H1 (cell line): ENCODE measurements at regions not wholly inside any gene's neighbourhood (a gene's known extent, or its start where the extent isn't known, plus 50 kb on each side); places are given as distances from the start of the nearest gene placed in this dataset.

Source experiments
- CTCF ChIA-PET: fragments of 300-600 bp; sonication (Branson Sonifier 250); formaldehyde crosslinking; loops from one replicate; lab custom pipeline; 2021; ENCODE audit not compliant: partially characterized antibody; lab: Charles Lee
- POLR2A ChIA-PET: fragments of 300-600 bp; sonication (Branson Sonifier 250); formaldehyde crosslinking; loops from one replicate; lab custom pipeline; 2021; ENCODE audit warnings: inconsistent platforms; ENCODE audit not compliant: partially characterized antibody; lab: Charles Lee
- DNase-seq, 2 experiments: peaks; one replicate each; pipeline versions ENCODE4 v3.0.0 to v3.0.0-alpha.2; 2010 to 2022; ENCODE audit warnings: low spot score in 2 of 2, low read depth in 1 of 2, mixed read lengths in 1 of 2
- FAIRE-seq: peaks from 2 replicates; lab custom pipeline; 2011; peaks lifted over from hg19 to GRCh38; lab: Jason Lieb, UNC
- H2AFZ ChIP-seq: 2 replicates; pipeline ENCODE4 v1.8.1; 2012; ENCODE audit warnings: low read length, inconsistent platforms
- H2AK5ac ChIP-seq: 2 replicates; pipeline ENCODE4 v1.6.1; 2013; ENCODE audit warnings: low read depth, low read length
- H2BK120ac ChIP-seq: replicated peaks from 2 replicates; pipeline ENCODE3; 2013; ENCODE audit warnings: low read depth, low read length, inconsistent platforms
- H2BK12ac ChIP-seq: 2 replicates; pipeline ENCODE4 v1.6.1; 2013; ENCODE audit warnings: low read depth, low read length
- H2BK15ac ChIP-seq: 2 replicates; pipeline ENCODE4 v1.6.1; 2013; ENCODE audit warnings: low read length
- H2BK20ac ChIP-seq: 2 replicates; pipeline ENCODE4 v1.6.1; 2013; ENCODE audit warnings: low read length
- H2BK5ac ChIP-seq: 2 replicates; pipeline ENCODE4 v1.6.1; 2013; ENCODE audit warnings: low read depth, low read length
- H3K14ac ChIP-seq: 2 replicates; pipeline ENCODE4 v1.6.1; 2013; ENCODE audit warnings: inconsistent platforms; ENCODE audit not compliant: insufficient read length
- H3K18ac ChIP-seq: 2 replicates; pipeline ENCODE4 v1.6.1; 2013; ENCODE audit warnings: low read length; ENCODE audit errors: extremely low read depth
- H3K23ac ChIP-seq: 2 replicates; pipeline ENCODE4 v1.6.1; 2013; ENCODE audit warnings: inconsistent platforms; ENCODE audit not compliant: insufficient read length
- H3K23me2 ChIP-seq: 2 replicates; pipeline ENCODE4 v1.6.1; 2013; ENCODE audit warnings: low read depth, low read length
- H3K27ac ChIP-seq: 2 replicates; pipeline ENCODE4 v1.6.1; 2011; ENCODE audit warnings: low read depth, low read length, inconsistent platforms
- H3K27me3 ChIP-seq, 4 experiments: replicated peaks in 1 of 4; 1 replicate in 1 of 4; 2 replicates in 3 of 4; pipeline versions ENCODE4 v1.6.1 to v1.8.1; 2011 to 2013; ENCODE audit warnings: low read length in 3 of 4, mild to moderate bottlenecking in 3 of 4, inconsistent platforms in 2 of 4, mixed read lengths in 2 of 4, moderate library complexity in 1 of 4; ENCODE audit not compliant: control insufficient read depth in 3 of 4, insufficient read depth in 3 of 4; ENCODE audit errors: extremely low read depth in 1 of 4
- H3K36me3 ChIP-seq, 4 experiments: 2 replicates each; pipeline versions ENCODE4 v1.6.1 to v1.8.1; 2011 to 2013; ENCODE audit warnings: mild to moderate bottlenecking in 4 of 4, low read length in 3 of 4, moderate library complexity in 2 of 4, control low read depth in 1 of 4, inconsistent platforms in 1 of 4; ENCODE audit not compliant: insufficient read depth in 4 of 4, control insufficient read depth in 2 of 4
- H3K4ac ChIP-seq: replicated peaks from 2 replicates; pipeline ENCODE3; 2013; ENCODE audit warnings: low read length, low read depth, mixed read lengths, inconsistent platforms; ENCODE audit not compliant: insufficient read length
- H3K4me1 ChIP-seq, 4 experiments: replicated peaks in 1 of 4; 1 replicate in 1 of 4; 2 replicates in 3 of 4; pipeline versions ENCODE4 v1.6.1 to v1.8.1; 2011 to 2013; ENCODE audit warnings: low read length in 3 of 4, inconsistent platforms in 2 of 4, mixed read lengths in 1 of 4; ENCODE audit not compliant: insufficient read depth in 4 of 4, control insufficient read depth in 3 of 4
- H3K4me2 ChIP-seq, 2 experiments: 2 replicates each; pipeline versions ENCODE4 v1.6.1 to v1.8.1; 2011 to 2013; ENCODE audit warnings: low read depth in 2 of 2, low read length in 2 of 2, control low read depth in 1 of 2, inconsistent platforms in 1 of 2, mild to moderate bottlenecking in 1 of 2; ENCODE audit not compliant: insufficient read depth in 1 of 2
- H3K4me3 ChIP-seq, 4 experiments: fragments of 200-600, 300-600 bp in 1 of 4; sonication (generic), shearing (Covaris generic), sonication (Bioruptor Twin) in 1 of 4; 2 replicates each; pipeline versions ENCODE4 v1.5.1 to v1.8.1; 2011 to 2016; ENCODE audit warnings: low read length in 4 of 4, low read depth in 3 of 4, control low read depth in 2 of 4, inconsistent platforms in 2 of 4, mild to moderate bottlenecking in 2 of 4, mixed read lengths in 1 of 4, moderate library complexity in 1 of 4; ENCODE audit not compliant: insufficient read depth in 2 of 4; ENCODE audit errors: extremely low read depth in 1 of 4
- H3K56ac ChIP-seq: replicated peaks from 2 replicates; pipeline ENCODE3; 2013; ENCODE audit warnings: low read depth, mild to moderate bottlenecking, mixed read lengths, low read length, inconsistent platforms; ENCODE audit not compliant: insufficient read length
- H3K79me1 ChIP-seq: 2 replicates; pipeline ENCODE4 v1.6.1; 2013; ENCODE audit warnings: low read depth, low read length, control low read depth
- H3K79me2 ChIP-seq, 2 experiments: 2 replicates each; pipeline versions ENCODE4 v1.6.1 to v1.8.1; 2012 to 2013; ENCODE audit warnings: low read length in 2 of 2, mild to moderate bottlenecking in 2 of 2, inconsistent platforms in 1 of 2; ENCODE audit not compliant: insufficient read depth in 2 of 2, control insufficient read depth in 1 of 2
- H3K9ac ChIP-seq, 4 experiments: replicated peaks in 1 of 4; 1 replicate in 1 of 4; 2 replicates in 3 of 4; pipeline versions ENCODE4 v1.6.1 to v1.8.1; 2011 to 2013; ENCODE audit warnings: low read depth in 3 of 4, low read length in 3 of 4, control low read depth in 2 of 4, mild to moderate bottlenecking in 2 of 4, moderate library complexity in 2 of 4, inconsistent platforms in 1 of 4; ENCODE audit errors: extremely low read depth in 1 of 4
- H3K9me3 ChIP-seq, 2 experiments: 2 replicates each; pipeline versions ENCODE4 v1.6.1 to v1.8.1; 2012 to 2013; ENCODE audit warnings: mild to moderate bottlenecking in 2 of 2, moderate library complexity in 2 of 2, control low read depth in 1 of 2, inconsistent platforms in 1 of 2, low read depth in 1 of 2, low read length in 1 of 2, mixed read lengths in 1 of 2; ENCODE audit not compliant: insufficient read depth in 2 of 2
- H4K20me1 ChIP-seq, 2 experiments: replicated peaks in 1 of 2; 2 replicates each; pipeline versions ENCODE3 to v1.8.1; 2011 to 2013; ENCODE audit warnings: inconsistent platforms in 2 of 2, low read length in 2 of 2, mild to moderate bottlenecking in 1 of 2; ENCODE audit not compliant: insufficient read depth in 2 of 2, control insufficient read depth in 1 of 2
- H4K5ac ChIP-seq: 2 replicates; pipeline ENCODE4 v1.6.1; 2013; ENCODE audit warnings: low read length, low read depth, mixed read lengths, inconsistent platforms; ENCODE audit not compliant: insufficient read length
- H4K8ac ChIP-seq: 2 replicates; pipeline ENCODE4 v1.8.0; 2013; ENCODE audit warnings: mild to moderate bottlenecking, moderate library complexity, low read length, inconsistent platforms; ENCODE audit not compliant: insufficient read depth; ENCODE audit errors: extremely low read depth
- H4K91ac ChIP-seq: replicated peaks from 2 replicates; pipeline ENCODE3; 2013; ENCODE audit warnings: low read length, mixed read lengths, inconsistent platforms; ENCODE audit not compliant: insufficient read length
- ATF3 ChIP-seq: IDR thresholded peaks from 2 replicates; pipeline ENCODE4 v1.6.1; 2011; ENCODE audit warnings: low read depth, mild to moderate bottlenecking, low read length; ENCODE audit not compliant: insufficient read depth
- BACH1 ChIP-seq: IDR thresholded peaks from 2 replicates; pipeline ENCODE4 v1.6.1; 2012; ENCODE audit warnings: low read length, improper control_type of control experiment
- BRCA1 ChIP-seq: IDR thresholded peaks from 2 replicates; pipeline ENCODE4 v1.6.1; 2012; ENCODE audit warnings: low read depth, low read length, improper control_type of control experiment
- CHD2 ChIP-seq: IDR thresholded peaks from 2 replicates; pipeline ENCODE4 v1.6.1; 2012; ENCODE audit warnings: low read length, improper control_type of control experiment
- E2F6 ChIP-seq: IDR thresholded peaks from 2 replicates; pipeline ENCODE4 v1.6.1; 2012; ENCODE audit warnings: inconsistent platforms
- JUN ChIP-seq: IDR thresholded peaks from 2 replicates; pipeline ENCODE4 v1.6.1; 2011; ENCODE audit warnings: low read depth, mild to moderate bottlenecking, improper control_type of control experiment, low read length
- PHF8 ChIP-seq: fragments of 200-600 bp; sonication (generic); conservative IDR thresholded peaks from 2 replicates; pipeline ENCODE4 v1.7.1; 2012; ENCODE audit warnings: low read depth, mild to moderate bottlenecking, inconsistent platforms, low read length, moderate library complexity
- POLR2AphosphoS5 ChIP-seq: IDR thresholded peaks from 2 replicates; pipeline ENCODE4 v1.6.1; 2011; ENCODE audit warnings: low read depth, low read length
- RBBP5 ChIP-seq: IDR thresholded peaks from 2 replicates; pipeline ENCODE4 v1.7.1; 2012; ENCODE audit warnings: low read depth, mild to moderate bottlenecking, inconsistent platforms, low read length, moderate library complexity, borderline replicate concordance
- SIN3A ChIP-seq, 2 experiments: IDR thresholded peaks in 1 of 2; conservative IDR thresholded peaks in 1 of 2; 2 replicates each; pipeline ENCODE4 v1.6.1; 2011 to 2012; ENCODE audit warnings: low read length in 2 of 2, improper control_type of control experiment in 1 of 2, low read depth in 1 of 2, mild to moderate bottlenecking in 1 of 2
- SIX5 ChIP-seq: IDR thresholded peaks from 2 replicates; pipeline ENCODE4 v1.6.1; 2011; ENCODE audit warnings: mild to moderate bottlenecking, low read depth, low read length
- SP4 ChIP-seq: IDR thresholded peaks from 2 replicates; pipeline ENCODE4 v1.6.1; 2012; ENCODE audit warnings: low read length, inconsistent platforms
- SUZ12 ChIP-seq: fragments of 200-600 bp; sonication (generic); IDR thresholded peaks from 2 replicates; pipeline ENCODE4 v1.6.1; 2012; ENCODE audit warnings: mild to moderate bottlenecking, inconsistent platforms, low read length, moderate library complexity, mixed read lengths
- TAF7 ChIP-seq: optimal IDR thresholded peaks from 2 replicates; pipeline ENCODE3; 2011; ENCODE audit warnings: low read depth, mild to moderate bottlenecking, inconsistent platforms, low read length, moderate library complexity, borderline replicate concordance
- WGBS, 2 experiments: shearing (Covaris generic) in 1 of 2; methylation state at CpG; one replicate each; pipeline versions ENCODE4 v1.1.6 to v1.1.7; 2013 to 2015; ENCODE audit warnings: low lambda C conversion rate in 2 of 2, mixed read lengths in 2 of 2, inconsistent platforms in 1 of 2, low coverage in 1 of 2, missing lambda C conversion rate in 1 of 2; ENCODE audit not compliant: insufficient replicate concordance in 2 of 2, insufficient coverage in 1 of 2, insufficient read length in 1 of 2; ENCODE audit errors: extremely low coverage in 1 of 2, missing lambda C conversion rate in 1 of 2; 5-methylcytosine and 5-hydroxymethylcytosine counted together

- no peak overlapping the region for H4K8ac ChIP-seq
- no peak overlapping the region for H4K5ac ChIP-seq
- POLR2A ChIA-PET: interaction anchor here (1.2 kb wide), 1 partner anchor 36 kb away, joined by 3 read pairs; no protein-coding TSS in a partner anchor
- no peak overlapping the region for H3K18ac ChIP-seq
- no peak overlapping the region for H3K4ac ChIP-seq
- no peak overlapping the region for H4K91ac ChIP-seq
- H3K27me3 ChIP-seq: no peaks in the 10 kb centered on the region
- H3K36me3 ChIP-seq: no peaks in the 10 kb centered on the region; a peak in 1 of 8 replicates
- H2BK15ac ChIP-seq: no peak overlapping the region
- H2BK12ac ChIP-seq: no peak overlapping the region
- no peak overlapping the region for H3K4me3 ChIP-seq
- TF ChIP-seq SP4: no peak
- no peak for TF ChIP-seq SIX5
- no peak for TF ChIP-seq BACH1
- no peak for TF ChIP-seq SUZ12
- no peak for TF ChIP-seq ATF3
- TF ChIP-seq SIN3A (conservative IDR thresholded peaks at IDR 0.05 in 1 of 2, IDR thresholded peaks at IDR 0.05 in 1 of 2; ENCODE audit: low read depth in 1 of 2, low read length in 2 of 2): no peak
- no peak for TF ChIP-seq POLR2AphosphoS5
- no peak for TF ChIP-seq TAF7
- no peak for TF ChIP-seq CHD2
- TF ChIP-seq PHF8: no peak
- TF ChIP-seq BRCA1: no peak
- no peak for TF ChIP-seq JUN
- TF ChIP-seq E2F6: no peak
- no peak for TF ChIP-seq RBBP5
- H2AK5ac ChIP-seq: no peak overlapping the region
- H4K20me1 ChIP-seq: no peaks in the 10 kb centered on the region
- peaks cover 0 to 3% of the 10 kb centered on the region in 2 experiments; a peak in 1 of 4 replicates for H3K9me3 ChIP-seq
- WGBS, 2 experiments: 93% methylated on average over 2 of the region's 2 CpGs; no CpG with 5 or more reads in 1 of the 2 experiments
- no peak overlapping the region for H3K4me2 ChIP-seq
- no peak overlapping the region for H3K27ac ChIP-seq
- no peak overlapping the region for H3K9ac ChIP-seq
- no peaks in the 10 kb centered on the region for H3K79me1 ChIP-seq
- no peak overlapping the region for H3K23ac ChIP-seq
- H2AFZ ChIP-seq: no peak overlapping the region
- no peaks in the 10 kb centered on the region for H3K79me2 ChIP-seq
- DNase-seq: no peak
- no peak overlapping the region for H3K14ac ChIP-seq
- H2BK20ac ChIP-seq: no peak overlapping the region
- H3K4me1 ChIP-seq: no peaks in the 10 kb centered on the region
- no peak for FAIRE-seq
- no peaks in the 10 kb centered on the region for H3K23me2 ChIP-seq
- CTCF ChIA-PET: no interaction called here
- no peak overlapping the region for H2BK5ac ChIP-seq
- no peak overlapping the region for H2BK120ac ChIP-seq
- H3K56ac ChIP-seq: no peak overlapping the region
These were observed 345.2 kb upstream of the RND3 start for GRCh38 chr2:150832686-150833085.
